ENCODE measurements at regions not wholly inside any gene's neighbourhood (a gene's known extent, or its start where the extent isn't known, plus 50 kb on each side); places are given as distances from the start of the nearest gene placed in this dataset.
"Not testable (repeated sequence)": the region's sequence is repeated elsewhere in the genome, so short reads cannot be mapped to it uniquely, and the experiment has no call there.

DNA sequence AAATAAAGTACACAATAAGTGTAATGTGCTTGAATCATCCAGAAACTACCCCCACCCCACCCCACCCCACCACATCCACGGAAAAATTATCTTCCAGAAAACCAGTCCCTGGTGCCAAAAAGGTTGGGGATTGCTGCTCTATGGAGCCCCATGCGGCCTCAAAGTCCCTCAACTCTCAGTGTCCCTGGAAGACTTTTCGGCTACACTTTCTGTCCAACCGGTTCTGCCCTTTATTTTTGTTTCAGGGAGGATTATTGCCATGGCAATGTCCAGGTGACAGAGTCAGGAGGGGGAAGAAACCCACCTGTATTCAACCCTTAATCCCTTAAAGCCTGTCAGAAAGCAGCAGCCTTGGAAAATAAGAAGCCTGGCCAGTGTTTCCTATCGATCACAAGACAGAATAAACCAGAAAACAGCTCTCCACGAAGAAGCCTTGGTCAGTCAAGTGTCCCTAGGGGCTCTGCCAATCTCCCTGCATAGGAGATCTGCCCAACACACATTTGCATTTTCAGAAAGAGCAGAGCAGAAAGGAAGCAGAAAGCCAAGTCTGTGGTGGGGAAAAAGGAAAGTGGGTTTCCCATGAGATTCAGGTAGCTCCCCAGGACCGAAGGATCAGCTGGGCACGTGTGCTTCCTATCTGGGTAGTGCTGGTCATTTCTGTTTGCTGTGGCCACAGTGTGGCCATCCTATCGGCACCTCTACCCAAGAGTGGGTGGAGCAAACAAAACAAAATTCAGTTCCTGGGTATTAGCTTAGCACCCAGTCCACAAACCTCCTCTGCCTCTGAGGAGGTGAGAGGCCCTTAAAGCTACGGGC, 342.7 kb downstream of the SOX9 start:
- no peaks in the 10 kb centered on the region for H3K27me3 ChIP-seq (replicated peaks)
- H3K36me3 ChIP-seq: no peaks in the 10 kb centered on the region
- no peak overlapping the region for H3K4me3 ChIP-seq
- no peak for DNase-seq (ENCODE audit: low read depth in 1 of 2, low spot score in 2 of 2)
- no peak overlapping the region for H3K27ac ChIP-seq
- H3K4me1 ChIP-seq (replicated peaks): peaks cover 26% of the 10 kb centered on the region
- no peaks in the 10 kb centered on the region for H3K9me3 ChIP-seq (replicated peaks)

DNA sequence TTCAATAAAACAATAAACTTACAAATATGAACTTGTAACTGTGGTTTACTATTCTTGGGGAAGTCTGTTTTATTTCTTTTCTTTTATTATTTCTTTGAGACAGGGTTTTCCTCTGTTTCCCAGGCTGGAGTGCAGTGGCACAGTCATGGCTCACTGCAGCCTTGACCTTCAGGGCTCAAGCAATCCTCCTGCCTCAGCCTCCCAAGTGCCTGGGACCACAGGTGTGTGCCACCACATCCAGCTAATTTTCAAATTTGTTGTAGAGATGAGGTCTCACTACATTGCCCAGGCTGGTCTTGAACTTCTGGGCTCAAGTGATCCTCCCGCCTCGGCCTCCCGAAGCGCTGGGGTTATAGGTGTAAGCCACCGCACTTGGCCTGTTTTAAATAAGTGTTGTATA, 343.4 kb downstream of the SOX9 start:
- H3K4me3 ChIP-seq; H3K27me3 ChIP-seq (replicated peaks); H3K27ac ChIP-seq; H3K9me3 ChIP-seq (replicated peaks); DNase-seq (ENCODE audit: low read depth in 1 of 2, low spot score in 2 of 2); H3K36me3 ChIP-seq: not testable (repeated sequence)
- peaks cover 26% of the 10 kb centered on the region for H3K4me1 ChIP-seq (replicated peaks)

DNA sequence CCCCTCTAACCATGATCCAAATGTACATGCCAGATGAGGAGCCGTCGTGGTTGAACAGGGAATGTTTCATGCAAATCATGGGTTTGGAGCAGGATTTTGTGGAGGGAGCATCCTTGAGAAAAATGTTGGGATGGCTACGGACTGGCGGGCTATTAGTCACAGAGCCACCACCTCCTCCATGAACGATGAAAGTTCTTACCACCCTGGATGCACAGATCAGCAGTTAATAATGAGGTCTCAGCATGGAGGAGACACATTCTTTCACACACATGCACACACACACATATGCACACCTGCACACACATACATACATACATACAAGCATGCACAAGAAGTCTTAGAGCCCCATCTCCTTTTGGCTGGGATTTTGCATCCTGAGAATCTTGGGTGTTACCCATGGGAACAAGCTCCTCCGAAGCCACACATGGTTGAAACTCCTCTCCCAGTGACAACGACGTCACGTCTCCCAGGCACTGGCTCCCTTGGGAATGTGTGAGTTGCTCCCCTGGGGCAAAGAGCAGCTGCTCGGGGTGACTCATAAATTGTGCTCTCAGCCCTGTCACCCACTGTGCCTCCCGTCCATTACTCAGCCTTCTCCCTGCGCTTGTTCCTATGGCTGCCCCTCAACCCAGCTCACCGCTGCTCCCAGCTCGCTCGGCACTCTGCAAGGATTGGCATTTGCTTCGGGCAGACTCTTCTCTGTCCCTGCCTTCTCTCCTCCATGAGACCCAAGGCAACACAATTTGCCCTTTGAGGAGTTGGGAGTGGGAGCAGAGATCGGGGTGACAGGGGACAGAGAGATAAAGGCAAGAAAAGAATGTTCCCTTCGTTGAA, 344.6 kb downstream of the SOX9 start:
- peak overlapping the region; percentile 12 for H3K4me3 ChIP-seq

DNA sequence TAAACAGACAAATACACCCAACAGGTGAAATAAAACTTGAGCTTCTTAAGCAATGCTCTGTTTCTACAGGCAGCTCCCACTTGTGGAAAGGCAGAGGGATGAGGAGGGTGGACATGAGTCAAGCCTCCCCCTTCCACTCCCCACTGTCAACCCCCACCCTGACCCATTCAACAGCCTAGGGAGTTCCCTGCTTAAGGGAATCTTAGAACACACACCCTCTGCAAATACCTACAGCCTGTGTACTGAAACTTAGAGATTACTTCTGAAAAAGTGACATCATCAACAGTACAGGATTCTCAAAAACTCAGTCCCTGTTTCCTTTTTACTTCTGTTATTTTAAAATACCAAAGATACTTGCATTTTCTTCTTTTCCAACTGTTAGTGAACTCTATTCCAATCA, 345.4 kb downstream of the SOX9 start:
- H3K27me3 ChIP-seq (replicated peaks): no peaks in the 10 kb centered on the region
- H3K27ac ChIP-seq: peak overlapping the region; percentile 73
- H3K36me3 ChIP-seq: no peaks in the 10 kb centered on the region
- H3K4me1 ChIP-seq (replicated peaks): peaks cover 26% of the 10 kb centered on the region
- peak overlapping the region; percentile 12; the same call in 1 of the 2 replicates for H3K4me3 ChIP-seq
- DNase-seq (ENCODE audit: low read depth in 1 of 2, low spot score in 2 of 2): peak; percentile 65 to 77
- H3K9me3 ChIP-seq (replicated peaks): no peaks in the 10 kb centered on the region

More for the DNA sequence above, 344.6 kb downstream of the SOX9 start:
- peaks cover 26% of the 10 kb centered on the region for H3K4me1 ChIP-seq (replicated peaks)
- no peaks in the 10 kb centered on the region for H3K9me3 ChIP-seq (replicated peaks)
- DNase-seq (ENCODE audit: low read depth in 1 of 2, low spot score in 2 of 2): peak; percentile 95 to 96
- H3K27me3 ChIP-seq (replicated peaks): no peaks in the 10 kb centered on the region
- peak overlapping the region; percentile 73 for H3K27ac ChIP-seq
- no peaks in the 10 kb centered on the region for H3K36me3 ChIP-seq

DNA sequence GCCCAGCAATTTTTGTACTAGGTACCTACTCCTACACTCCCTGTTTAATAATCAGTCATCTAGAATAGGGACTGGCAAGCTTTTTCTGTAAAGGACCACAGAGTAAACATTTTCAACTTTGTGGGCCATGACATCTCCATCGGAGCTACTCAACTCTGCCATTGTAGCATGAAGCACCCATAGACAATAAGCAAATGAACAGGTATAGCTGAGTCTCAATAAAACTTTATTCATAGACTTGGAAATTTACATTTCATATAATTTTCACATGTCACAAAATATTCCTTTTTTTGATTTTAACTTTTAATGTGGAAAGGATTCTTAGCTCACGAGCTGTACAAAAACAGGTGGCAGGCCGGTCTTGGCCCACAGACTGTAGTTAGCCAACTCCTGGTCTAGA, 345.8 kb downstream of the SOX9 start:
- Histone ChIP-seq H3K4me3 (no peak overlapping the region), H3K27me3 (replicated peaks) (no peaks in the 10 kb centered on the region), H3K36me3 (no peaks in the 10 kb centered on the region), H3K9me3 (replicated peaks) (no peaks in the 10 kb centered on the region), H3K4me1 (replicated peaks) (peaks cover 26% of the 10 kb centered on the region), H3K27ac (peak overlapping the region; percentile 30)
- DNase-seq (ENCODE audit: low read depth in 1 of 2, low spot score in 2 of 2): no peak

DNA sequence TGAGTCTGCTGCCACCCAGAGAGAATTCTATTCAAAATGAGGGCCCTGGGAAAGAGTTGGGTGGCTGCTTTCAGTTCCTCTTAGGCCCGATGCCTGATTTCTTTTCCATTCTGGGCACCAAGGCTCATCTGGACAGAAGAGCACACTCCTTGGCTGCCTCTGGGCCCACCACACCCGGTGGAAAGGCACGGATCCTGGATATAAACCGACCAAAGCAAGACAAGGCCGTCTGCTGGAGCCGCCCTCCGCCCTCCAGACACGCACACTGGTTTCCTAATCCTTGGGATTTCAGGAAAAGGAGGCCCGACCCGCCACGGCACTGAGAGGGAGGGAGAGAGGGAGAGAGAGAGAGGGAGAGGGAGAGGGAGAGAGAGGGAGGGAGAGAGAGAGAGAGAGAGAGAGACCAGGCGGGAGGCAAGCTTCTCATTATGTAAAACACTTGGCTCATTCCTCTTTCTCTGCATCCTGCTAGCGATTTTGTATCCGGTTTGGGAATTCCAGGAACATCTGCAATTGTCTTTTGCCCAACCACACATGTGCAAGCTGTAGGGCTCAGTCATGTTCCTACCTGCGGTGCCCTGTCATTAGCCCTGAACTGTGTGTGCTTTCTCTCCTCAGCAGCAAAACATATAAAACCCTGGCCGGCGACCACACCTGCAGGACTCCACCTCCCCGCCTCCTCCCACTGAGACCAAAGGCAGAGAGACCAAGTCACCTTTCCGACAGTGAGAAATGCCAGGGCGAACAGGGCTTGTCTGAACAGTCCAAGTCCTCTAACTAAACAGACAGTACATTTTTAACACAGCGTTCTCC, 347.2 kb downstream of the SOX9 start:
- Histone ChIP-seq H3K27me3 (replicated peaks) (no peaks in the 10 kb centered on the region), H3K4me1 (replicated peaks) (peaks cover 26% of the 10 kb centered on the region), H3K4me3 (no peak overlapping the region), H3K36me3 (no peaks in the 10 kb centered on the region), H3K27ac (no peak overlapping the region), H3K9me3 (replicated peaks) (no peaks in the 10 kb centered on the region)
- DNase-seq (ENCODE audit: low read depth in 1 of 2, low spot score in 2 of 2): no peak

DNA sequence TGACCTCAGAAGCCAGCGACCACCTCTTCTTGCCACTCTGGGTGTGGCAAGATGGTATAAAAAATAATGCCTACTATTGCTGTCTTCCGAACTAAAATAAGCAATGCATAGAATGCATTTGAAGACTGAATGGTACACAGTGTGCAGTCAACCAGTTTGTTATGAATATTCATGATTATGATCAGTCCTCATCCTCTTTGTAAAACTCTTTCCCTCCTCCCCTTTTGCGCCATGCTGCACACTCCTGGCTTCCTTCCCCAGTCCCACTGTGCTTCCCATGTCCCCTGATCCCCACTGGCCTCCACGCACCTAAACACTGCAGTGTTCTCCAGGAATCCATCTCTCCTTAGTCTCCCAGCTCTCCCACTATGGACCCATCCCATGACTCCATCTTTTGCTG, 348.0 kb downstream of the SOX9 start:
- H3K4me1 ChIP-seq (replicated peaks): peaks cover 26% of the 10 kb centered on the region
- no peaks in the 10 kb centered on the region for H3K36me3 ChIP-seq
- no peaks in the 10 kb centered on the region for H3K27me3 ChIP-seq (replicated peaks)
- H3K4me3 ChIP-seq: no peak overlapping the region
- no peak for DNase-seq (ENCODE audit: low read depth in 1 of 2, low spot score in 2 of 2)
- H3K9me3 ChIP-seq (replicated peaks): no peaks in the 10 kb centered on the region
- no peak overlapping the region for H3K27ac ChIP-seq

DNA sequence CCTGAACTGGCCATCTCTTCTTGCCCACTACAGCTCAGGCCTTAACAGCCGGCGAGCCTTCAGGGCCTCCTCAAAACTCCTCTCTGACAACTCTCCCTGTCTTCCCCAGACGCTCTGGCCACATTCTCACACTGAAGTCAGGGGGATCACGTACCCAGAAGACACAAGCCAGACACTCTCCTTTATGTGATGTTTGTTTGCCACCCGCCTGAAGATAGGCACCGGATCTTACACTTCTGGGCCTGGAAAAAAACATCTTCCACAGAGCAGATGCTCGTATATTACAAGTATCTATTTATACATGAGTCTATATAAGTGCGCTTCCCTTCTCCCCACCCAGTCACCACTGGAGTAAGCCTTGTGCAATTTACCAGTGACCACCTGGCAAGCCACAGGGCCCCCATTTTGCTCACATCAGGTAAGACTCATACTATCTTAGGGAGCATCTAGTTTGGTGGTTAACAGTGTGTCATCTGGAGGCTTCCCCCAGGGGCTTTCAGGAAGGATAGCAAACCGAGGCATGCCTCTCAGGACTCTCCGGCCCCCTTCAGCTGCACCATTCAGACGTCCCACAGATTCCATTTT, 349.4 kb downstream of the SOX9 start:
- DNase-seq (ENCODE audit: low read depth in 1 of 2, low spot score in 2 of 2): no peak
- H3K36me3 ChIP-seq: no peaks in the 10 kb centered on the region
- H3K9me3 ChIP-seq (replicated peaks): no peaks in the 10 kb centered on the region
- H3K4me3 ChIP-seq: no peak overlapping the region
- H3K27ac ChIP-seq: no peak overlapping the region
- no peaks in the 10 kb centered on the region for H3K27me3 ChIP-seq (replicated peaks)
- peaks cover 18% of the 10 kb centered on the region for H3K4me1 ChIP-seq (replicated peaks)

DNA sequence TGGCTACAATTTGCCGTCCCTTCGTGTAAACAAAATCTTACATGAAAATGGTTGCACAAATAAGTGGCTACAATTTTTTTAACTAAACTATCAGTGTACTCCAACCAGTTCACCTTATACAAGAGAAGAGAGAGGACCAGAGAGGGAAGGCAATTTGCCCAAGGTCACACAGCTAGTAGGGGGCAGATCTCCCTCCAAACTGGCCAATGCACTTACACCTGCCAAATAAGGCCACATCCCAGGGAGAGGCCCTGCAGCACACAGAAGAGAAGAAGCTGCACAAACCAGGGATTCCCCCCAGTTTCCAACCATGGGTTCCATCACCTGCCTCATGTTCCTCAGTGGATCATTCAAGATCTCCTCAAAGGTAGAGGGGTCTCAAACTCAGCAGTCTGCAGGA, 349.9 kb downstream of the SOX9 start:
- no peaks in the 10 kb centered on the region for H3K27me3 ChIP-seq (replicated peaks)
- no peak overlapping the region for H3K4me3 ChIP-seq
- no peaks in the 10 kb centered on the region for H3K9me3 ChIP-seq (replicated peaks)
- H3K27ac ChIP-seq: no peak overlapping the region
- H3K4me1 ChIP-seq (replicated peaks): peaks cover 12% of the 10 kb centered on the region
- no peaks in the 10 kb centered on the region for H3K36me3 ChIP-seq
- DNase-seq (ENCODE audit: low read depth in 1 of 2, low spot score in 2 of 2): no peak

DNA sequence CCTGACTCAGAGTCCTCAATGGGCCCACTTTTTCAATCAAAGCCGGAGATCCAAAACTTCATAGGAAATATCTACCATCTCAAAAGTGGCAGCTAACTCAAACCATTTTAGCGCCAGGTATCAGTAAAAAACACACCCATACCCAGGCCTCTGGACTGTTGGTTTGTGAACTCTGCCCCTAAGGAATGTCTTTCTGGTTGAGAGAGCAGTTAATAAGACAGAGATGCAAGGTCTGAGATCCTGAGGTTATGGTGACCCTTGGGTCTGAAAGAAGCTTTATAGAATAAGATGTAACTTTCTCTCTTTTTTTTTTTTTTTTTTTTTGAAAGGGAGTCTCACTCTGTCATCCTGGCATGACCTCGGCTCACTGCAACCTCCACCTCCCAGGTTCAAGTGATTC, 350.5 kb downstream of the SOX9 start:
- Histone ChIP-seq H3K4me3 (no peak overlapping the region), H3K27me3 (replicated peaks) (no peaks in the 10 kb centered on the region), H3K9me3 (replicated peaks) (no peaks in the 10 kb centered on the region), H3K36me3 (no peaks in the 10 kb centered on the region), H3K27ac (no peak overlapping the region), H3K4me1 (replicated peaks) (peaks cover 7% of the 10 kb centered on the region)
- no peak for DNase-seq (ENCODE audit: low read depth in 1 of 2, low spot score in 2 of 2)

DNA sequence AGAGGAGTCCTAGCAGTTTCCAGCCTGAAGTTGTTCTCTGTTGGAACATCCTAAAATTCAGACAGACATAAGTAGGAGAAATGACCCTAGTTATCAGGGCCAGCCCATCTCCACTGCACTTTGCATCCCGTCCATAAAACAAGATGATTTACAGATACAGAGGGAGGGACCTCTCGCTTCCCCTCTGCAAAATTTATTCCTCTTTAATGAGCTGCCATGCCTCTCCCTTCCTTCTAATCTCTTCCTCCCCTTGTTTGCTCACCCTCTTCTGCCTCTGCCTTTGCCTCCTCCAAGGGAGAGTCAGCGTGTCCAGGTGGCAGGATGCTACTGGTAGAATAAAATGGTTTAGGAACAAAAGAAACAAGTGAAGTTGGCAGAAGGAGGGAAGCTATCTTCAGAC, 351.3 kb downstream of the SOX9 start:
- Histone ChIP-seq H3K9me3 (replicated peaks) (no peaks in the 10 kb centered on the region), H3K4me3 (no peak overlapping the region), H3K27me3 (replicated peaks) (no peaks in the 10 kb centered on the region), H3K4me1 (replicated peaks) (no peaks in the 10 kb centered on the region), H3K27ac (no peak overlapping the region), H3K36me3 (no peaks in the 10 kb centered on the region)
- DNase-seq (ENCODE audit: low read depth in 1 of 2, low spot score in 2 of 2): no peak

DNA sequence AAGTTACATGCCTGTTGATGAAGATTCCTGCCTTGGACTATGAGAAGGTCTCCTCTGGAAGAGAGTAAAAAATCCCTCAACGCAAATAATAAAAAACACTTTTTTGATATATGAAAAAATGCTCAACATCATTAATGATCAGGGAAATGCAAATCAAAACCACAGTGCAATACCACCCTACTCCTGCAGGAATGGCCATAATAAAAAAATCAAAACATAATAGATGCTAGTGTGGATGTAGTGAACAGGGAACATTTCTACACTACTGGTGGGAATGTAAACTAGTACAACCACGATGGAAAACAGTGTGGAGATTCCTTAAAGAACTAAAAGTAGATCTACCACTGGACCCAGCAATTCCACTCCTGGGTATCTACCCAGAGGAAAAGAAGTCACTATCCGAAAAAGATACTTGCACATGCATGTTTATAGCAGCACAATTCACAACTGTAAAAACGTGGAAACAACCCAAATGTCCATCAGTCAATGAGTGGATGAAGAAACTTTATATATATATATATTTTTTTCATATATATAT, 352.1 kb downstream of the SOX9 start:
- H3K36me3 ChIP-seq; H3K27ac ChIP-seq; H3K4me1 ChIP-seq (replicated peaks); DNase-seq (ENCODE audit: low read depth in 1 of 2, low spot score in 2 of 2); H3K9me3 ChIP-seq (replicated peaks); H3K27me3 ChIP-seq (replicated peaks); H3K4me3 ChIP-seq: not testable (repeated sequence)

DNA sequence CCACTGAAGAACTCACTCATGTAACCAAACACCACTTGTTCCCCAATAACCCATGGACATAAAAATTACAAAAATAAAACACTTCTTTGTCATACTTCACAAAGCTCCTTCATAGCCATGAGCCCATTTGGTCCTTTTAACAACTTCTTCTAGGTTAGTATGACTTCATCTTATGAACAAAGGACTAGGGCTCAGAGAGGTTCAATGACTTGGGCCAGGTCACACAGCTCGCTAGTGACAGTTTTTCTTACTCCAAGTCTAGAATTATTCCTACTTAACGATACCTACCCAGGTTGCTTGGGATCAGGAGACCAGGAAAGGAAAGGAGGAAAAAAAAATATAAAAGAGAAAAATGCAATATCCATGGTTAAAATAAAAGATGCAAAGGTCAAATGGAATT, 353.4 kb downstream of the SOX9 start:
- Histone ChIP-seq H3K27me3 (replicated peaks) (no peaks in the 10 kb centered on the region), H3K36me3 (no peaks in the 10 kb centered on the region), H3K4me1 (replicated peaks) (no peaks in the 10 kb centered on the region), H3K4me3 (no peak overlapping the region), H3K27ac (no peak overlapping the region), H3K9me3 (replicated peaks) (no peaks in the 10 kb centered on the region)
- no peak for DNase-seq (ENCODE audit: low read depth in 1 of 2, low spot score in 2 of 2)

Data from SJSA1 (cell line).